OCI-LY7 (cell line): ENCODE measurements at regions not wholly inside any gene's neighbourhood (a gene's known extent, or its start where the extent isn't known, plus 50 kb on each side); places are given as distances from the start of the nearest gene placed in this dataset.

Experiments
- EZH2phosphoT487 ChIP-seq: fragments of 200-600 bp; sonication (generic); IDR thresholded peaks from 2 replicates; pipeline ENCODE4 v1.6.1; 2018; ENCODE audit warnings: low read depth, borderline replicate concordance, mild to moderate bottlenecking, mixed run types, antibody characterized with exemption, low read length, moderate library complexity, mixed read lengths
- TF ChIP-seq, protein P1 (sequence below): fragments of 200-600 bp; sonication (generic); conservative IDR thresholded peaks from 2 replicates; pipeline ENCODE4 v1.5.1; 2014; ENCODE audit warnings: mild to moderate bottlenecking, antibody characterized with exemption, low read length, moderate library complexity, mixed read lengths

DNA sequence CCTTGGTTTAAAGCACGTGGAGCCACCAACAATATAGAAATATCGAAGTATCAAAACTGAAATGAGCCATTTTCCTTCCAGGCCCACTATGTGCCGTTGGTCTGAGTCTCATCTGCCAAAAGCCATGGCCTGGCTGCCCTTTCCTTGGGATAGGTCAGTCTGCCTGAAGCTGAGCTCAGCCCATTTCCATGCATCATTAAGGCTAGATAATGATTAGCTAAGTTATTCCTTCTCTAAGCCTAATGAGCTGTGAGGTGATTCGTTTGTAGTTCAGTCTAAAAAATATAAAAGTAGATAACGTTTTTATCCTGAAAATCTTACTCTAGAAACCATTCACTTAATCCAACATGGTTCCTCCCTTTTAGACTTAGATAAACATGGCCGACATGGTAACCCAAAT, 936.2 kb upstream of the LCORL start:
- TF ChIP-seq, protein P1, sequence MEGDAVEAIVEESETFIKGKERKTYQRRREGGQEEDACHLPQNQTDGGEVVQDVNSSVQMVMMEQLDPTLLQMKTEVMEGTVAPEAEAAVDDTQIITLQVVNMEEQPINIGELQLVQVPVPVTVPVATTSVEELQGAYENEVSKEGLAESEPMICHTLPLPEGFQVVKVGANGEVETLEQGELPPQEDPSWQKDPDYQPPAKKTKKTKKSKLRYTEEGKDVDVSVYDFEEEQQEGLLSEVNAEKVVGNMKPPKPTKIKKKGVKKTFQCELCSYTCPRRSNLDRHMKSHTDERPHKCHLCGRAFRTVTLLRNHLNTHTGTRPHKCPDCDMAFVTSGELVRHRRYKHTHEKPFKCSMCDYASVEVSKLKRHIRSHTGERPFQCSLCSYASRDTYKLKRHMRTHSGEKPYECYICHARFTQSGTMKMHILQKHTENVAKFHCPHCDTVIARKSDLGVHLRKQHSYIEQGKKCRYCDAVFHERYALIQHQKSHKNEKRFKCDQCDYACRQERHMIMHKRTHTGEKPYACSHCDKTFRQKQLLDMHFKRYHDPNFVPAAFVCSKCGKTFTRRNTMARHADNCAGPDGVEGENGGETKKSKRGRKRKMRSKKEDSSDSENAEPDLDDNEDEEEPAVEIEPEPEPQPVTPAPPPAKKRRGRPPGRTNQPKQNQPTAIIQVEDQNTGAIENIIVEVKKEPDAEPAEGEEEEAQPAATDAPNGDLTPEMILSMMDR: no peak
- TF ChIP-seq EZH2phosphoT487: no peak
